ENCODE measurements at regions not wholly inside any gene's neighbourhood (a gene's known extent, or its start where the extent isn't known, plus 50 kb on each side); places are given as distances from the start of the nearest gene placed in this dataset.

- no TSS peak for BruUV-seq (replicated peaks)
- ATAC-seq, result no peak
- POLR2A ChIA-PET, result no interaction called here
These were observed 183.2 kb downstream of the TUBA3C start for GRCh38 chr13:18998389-18998788.

GRCh38 chr13:18996627-18997051 lies 185.0 kb downstream of the TUBA3C start:
- TF ChIP-seq POLR2AphosphoS5 (IDR thresholded peaks at IDR 0.05; ENCODE audit: low read depth, low read length) (no peak), REST (IDR thresholded peaks at IDR 0.05; ENCODE audit: insufficient read depth in 1 of 2, low read depth in 2 of 2, low read length in 1 of 2) (no peak), SIN3A (IDR thresholded peaks at IDR 0.05; ENCODE audit: borderline replicate concordance, insufficient read depth, low read depth, low read length) (no peak), CTCF (IDR thresholded peaks at IDR 0.05) (no peak), TCF7L2 (IDR thresholded peaks at IDR 0.05; ENCODE audit: low read depth, low read length) (no peak)
- Histone ChIP-seq H3K27me3 (ENCODE audit: control insufficient read depth, insufficient read depth, low read length) (no peaks in the 10 kb centered on the region), H3K36me3 (ENCODE audit: control insufficient read depth, insufficient read depth, low read length) (no peaks in the 10 kb centered on the region), H3K27ac (ENCODE audit: low read length) (no peak overlapping the region), H3K4me1 (ENCODE audit: control insufficient read depth, insufficient read depth, low read length) (no peaks in the 10 kb centered on the region), H3K9me3 (ENCODE audit: control insufficient read depth, insufficient read depth, low read depth, low read length) (no peaks in the 10 kb centered on the region), H3K4me3 (ENCODE audit: low read depth in 2 of 2, low read length in 2 of 2) (no peak overlapping the region)
- CTCF ChIA-PET, result no interaction called here
- POLR2A ChIA-PET, result no interaction called here
- no TSS peak for BruUV-seq (replicated peaks)
- DNase-seq (ENCODE audit: low read depth, low spot score) (no peak), ATAC-seq (no peak)
- intact Hi-C loops (cut with micrococcal nuclease; ENCODE audit: unreplicated experiment) (no loop called here), in situ Hi-C loops (cut with HindIII; ENCODE audit: low pct_unique_long_range_greater_than_20kb, low sequenced_read_pairs) (no loop called here)

More at GRCh38 chr13:18998389-18998788, 183.2 kb downstream of the TUBA3C start:
- in situ Hi-C loops (cut with HindIII; ENCODE audit: low pct_unique_long_range_greater_than_20kb, low sequenced_read_pairs) (no loop called here), intact Hi-C loops (cut with micrococcal nuclease; ENCODE audit: unreplicated experiment) (no loop called here)
- no peaks in the 10 kb centered on the region for H3K9me3 ChIP-seq (ENCODE audit: control insufficient read depth, insufficient read depth, low read depth, low read length)
- H3K27me3 ChIP-seq (ENCODE audit: control insufficient read depth, insufficient read depth, low read length), result no peaks in the 10 kb centered on the region
- H3K27ac ChIP-seq (ENCODE audit: low read length), result no peak overlapping the region
- H3K4me3 ChIP-seq (ENCODE audit: low read depth in 2 of 2, low read length in 2 of 2), result no peak overlapping the region
- TF ChIP-seq POLR2AphosphoS5 (IDR thresholded peaks at IDR 0.05; ENCODE audit: low read depth, low read length) (no peak), SIN3A (IDR thresholded peaks at IDR 0.05; ENCODE audit: borderline replicate concordance, insufficient read depth, low read depth, low read length) (no peak), TCF7L2 (IDR thresholded peaks at IDR 0.05; ENCODE audit: low read depth, low read length) (no peak), CTCF (IDR thresholded peaks at IDR 0.05) (no peak), REST (IDR thresholded peaks at IDR 0.05; ENCODE audit: insufficient read depth in 1 of 2, low read depth in 2 of 2, low read length in 1 of 2) (no peak)
- no peaks in the 10 kb centered on the region for H3K4me1 ChIP-seq (ENCODE audit: control insufficient read depth, insufficient read depth, low read length)
- no peaks in the 10 kb centered on the region for H3K36me3 ChIP-seq (ENCODE audit: control insufficient read depth, insufficient read depth, low read length)
- CTCF ChIA-PET, result no interaction called here
- no peak for DNase-seq (ENCODE audit: low read depth, low spot score)
